HG03575 (cell line): ENCODE measurements at regions not wholly inside any gene's neighbourhood (a gene's known extent, or its start where the extent isn't known, plus 50 kb on each side); places are given as distances from the start of the nearest gene placed in this dataset.
"Not testable (repeated sequence)": the region's sequence is repeated elsewhere in the genome, so short reads cannot be mapped to it uniquely, and the experiment has no call there.

Source experiments
- ATAC-seq: cut with Tn5 transposase; IDR thresholded peaks from one replicate; pipeline ENCODE4 v1.9.1; 2021; ENCODE audit not compliant: unreplicated experiment, insufficient number of reproducible peaks, low FRiP score; ENCODE audit errors: extremely low read depth

- no peak for ATAC-seq
Observed at GRCh38 chr4:187393531-187394344, 601.8 kb upstream of the ZFP42 start.

DNA sequence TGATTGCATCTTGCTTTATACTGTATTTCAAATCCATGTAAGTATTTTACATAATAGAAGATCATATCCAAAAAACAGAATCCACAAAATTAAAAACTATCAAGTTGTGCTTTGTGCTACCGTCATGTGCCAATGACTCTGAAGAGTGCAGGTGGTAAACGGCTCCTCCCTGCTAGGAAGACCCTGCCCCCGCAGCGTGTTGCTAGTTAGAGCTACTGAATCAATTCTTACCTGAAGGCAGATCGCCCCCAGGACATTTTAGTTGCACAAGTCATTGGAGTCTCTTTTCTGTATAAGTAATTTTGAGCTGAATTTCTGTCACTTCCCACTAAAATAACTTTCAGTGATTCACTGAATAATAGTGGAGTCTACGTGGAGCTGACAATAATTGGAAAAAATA, 599.5 kb upstream of the ZFP42 start:
- no peak for ATAC-seq

- ATAC-seq: not testable (repeated sequence)
Observed at GRCh38 chr4:187408447-187408846, 587.1 kb upstream of the ZFP42 start.

DNA sequence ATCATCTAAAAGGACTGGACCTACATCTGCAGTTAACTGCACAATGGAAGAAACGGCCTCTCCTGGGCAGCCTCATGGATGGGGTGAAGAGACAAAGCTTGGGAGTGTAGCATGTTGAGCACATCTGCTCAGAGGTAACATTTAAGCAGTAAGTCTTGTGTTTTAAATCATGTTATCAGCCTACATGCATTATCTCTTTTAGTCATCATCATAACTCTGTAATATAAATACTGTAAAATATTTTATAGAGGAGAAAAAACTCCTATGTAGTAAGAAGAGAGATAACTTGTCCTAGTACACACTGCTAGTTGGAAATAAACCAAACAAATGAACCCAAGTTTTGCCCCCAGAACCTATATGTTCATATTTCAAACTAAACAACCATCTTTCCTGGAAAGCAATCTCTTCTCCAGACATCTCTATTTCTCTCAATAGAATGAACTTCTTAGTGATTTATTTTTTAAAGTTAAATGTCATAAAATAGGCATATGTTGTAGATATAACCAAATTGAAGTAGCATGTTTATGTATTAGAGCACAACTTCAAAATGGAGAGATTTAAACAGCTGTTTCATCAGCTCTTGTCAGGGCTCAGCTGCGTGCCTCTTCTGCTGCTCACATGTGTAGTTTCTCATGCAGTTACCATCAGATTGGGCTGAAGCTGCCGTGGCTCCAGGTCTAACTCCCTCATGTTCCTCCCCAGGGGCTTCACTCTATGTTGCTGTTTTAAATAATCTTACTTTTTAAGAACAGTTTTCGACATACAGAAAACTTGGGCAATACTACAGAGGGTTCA, 581.8 kb upstream of the ZFP42 start:
- no peak for ATAC-seq

DNA sequence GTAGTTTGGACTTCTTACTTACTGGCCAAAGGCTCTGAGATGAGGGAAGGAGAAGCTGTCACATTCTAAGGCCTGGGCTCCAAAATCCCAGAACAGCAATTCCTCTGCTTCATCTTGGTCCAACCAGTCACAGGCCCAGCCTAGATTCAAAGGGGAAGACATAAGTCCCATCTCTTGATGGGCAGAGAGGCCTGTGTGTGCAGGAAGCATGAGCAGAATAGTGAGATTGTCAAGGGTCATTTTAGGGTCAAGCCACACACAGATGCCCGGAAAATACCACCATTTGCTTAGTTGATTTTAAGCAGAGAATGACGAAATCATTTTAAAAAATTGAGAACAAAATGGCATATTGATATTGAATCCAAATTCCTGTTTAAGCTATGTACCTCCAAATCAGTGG, 580.9 kb upstream of the ZFP42 start:
- no peak for ATAC-seq

GRCh38 chr4:187415231-187415630, 580.3 kb upstream of the ZFP42 start:
- no peak for ATAC-seq

GRCh38 chr4:187416216-187416615, 579.4 kb upstream of the ZFP42 start:
- no peak for ATAC-seq

GRCh38 chr4:187417721-187418120, 577.9 kb upstream of the ZFP42 start:
- ATAC-seq: no peak

DNA sequence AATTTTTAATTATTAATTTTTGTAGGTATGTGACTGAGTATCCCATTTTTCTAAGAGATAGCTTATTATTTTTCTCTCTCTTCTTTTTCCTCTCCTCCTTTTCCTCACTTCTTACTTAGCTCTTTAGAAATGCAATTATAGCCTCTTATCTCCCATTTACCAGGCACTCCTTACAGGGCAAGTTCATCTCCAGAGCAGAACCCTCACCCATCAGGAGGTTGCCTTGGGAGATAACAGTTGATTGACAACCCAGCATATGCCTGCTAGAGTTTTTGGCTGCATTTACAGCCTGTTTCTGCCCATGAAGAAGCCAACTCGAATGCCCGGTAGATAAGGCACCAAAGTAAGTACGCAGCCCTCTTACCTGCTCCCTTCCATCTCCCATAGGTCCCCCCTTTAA, 572.9 kb upstream of the ZFP42 start:
- no peak for ATAC-seq

DNA sequence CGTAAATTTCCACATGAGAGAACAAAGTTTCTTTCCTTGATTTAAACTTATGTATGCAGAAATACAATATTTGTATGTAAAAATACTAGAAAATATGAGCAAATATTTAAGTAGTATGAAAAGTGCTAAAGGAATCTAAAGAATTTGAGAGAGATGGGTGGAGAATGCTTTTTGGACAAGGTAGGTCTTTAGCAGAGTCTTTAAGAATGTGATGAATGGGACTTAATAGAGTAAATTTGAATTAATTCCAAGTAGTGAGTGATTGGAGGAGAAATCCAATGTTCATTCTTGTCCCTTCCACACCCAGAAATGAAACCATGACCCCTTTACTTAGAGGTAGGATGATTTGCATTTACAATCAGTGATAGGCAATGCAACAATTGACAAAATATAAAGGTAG, 570.9 kb upstream of the ZFP42 start:
- no peak for ATAC-seq

DNA sequence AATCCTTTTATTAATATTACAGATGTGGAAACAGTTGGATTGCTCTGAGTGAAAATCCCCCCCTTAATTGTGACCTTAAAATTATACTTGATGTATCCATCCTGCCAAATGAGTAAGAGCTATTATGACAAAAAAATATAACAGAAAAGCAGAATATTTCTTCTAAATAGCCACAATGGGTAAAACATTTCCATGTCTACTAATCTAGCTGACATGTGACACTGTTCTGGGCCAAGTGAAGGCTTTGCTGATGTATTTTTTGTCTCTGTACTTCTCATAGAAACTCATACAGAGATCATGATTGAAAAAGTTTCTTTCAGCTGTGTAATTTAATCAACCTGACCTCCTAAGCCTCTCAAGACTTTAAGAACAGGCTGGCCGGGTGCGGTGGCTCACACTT, 569.1 kb upstream of the ZFP42 start:
- no peak for ATAC-seq

- ATAC-seq: no peak
Observed at GRCh38 chr4:187432310-187432709, 563.3 kb upstream of the ZFP42 start.

DNA sequence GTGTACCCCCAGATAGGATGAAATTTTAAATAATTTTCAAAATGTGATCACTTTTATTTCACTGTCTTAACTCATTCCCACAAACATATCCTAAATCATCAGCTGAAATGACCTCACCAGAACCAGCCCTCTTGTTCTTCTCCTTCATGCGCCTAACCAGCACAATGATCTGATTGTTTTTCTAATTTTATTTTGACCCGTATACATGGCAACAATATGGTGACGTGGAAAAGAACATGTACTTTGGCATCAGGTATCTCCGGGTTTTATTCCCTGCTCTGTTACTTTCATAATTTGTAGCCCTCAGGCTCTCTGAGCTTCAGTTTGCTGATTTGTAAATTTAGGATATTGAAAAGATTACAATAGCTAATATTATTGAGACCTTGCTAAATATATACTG, 562.4 kb upstream of the ZFP42 start:
- no peak for ATAC-seq

DNA sequence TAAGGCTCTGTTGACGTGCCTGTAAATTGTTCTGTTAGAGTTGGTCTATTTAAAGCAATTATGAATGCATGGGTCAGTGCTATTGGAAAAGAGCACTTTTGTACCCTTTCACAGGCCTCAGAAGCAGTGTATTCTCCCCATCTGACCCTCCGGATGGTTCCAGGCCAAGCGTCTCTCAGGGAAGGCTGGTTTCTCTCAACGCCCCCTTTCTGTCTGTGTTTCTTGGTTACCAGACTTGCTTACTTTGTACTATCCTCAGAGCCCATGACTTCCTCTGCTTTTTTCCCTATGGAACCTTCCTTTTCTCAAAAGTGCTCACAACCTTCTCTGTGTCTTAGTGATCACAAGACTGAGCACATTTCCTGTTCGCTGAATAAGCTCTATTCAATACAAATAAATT, 559.3 kb upstream of the ZFP42 start:
- no peak for ATAC-seq

- ATAC-seq: no peak
Observed at GRCh38 chr4:187444061-187444460, 551.5 kb upstream of the ZFP42 start.

DNA sequence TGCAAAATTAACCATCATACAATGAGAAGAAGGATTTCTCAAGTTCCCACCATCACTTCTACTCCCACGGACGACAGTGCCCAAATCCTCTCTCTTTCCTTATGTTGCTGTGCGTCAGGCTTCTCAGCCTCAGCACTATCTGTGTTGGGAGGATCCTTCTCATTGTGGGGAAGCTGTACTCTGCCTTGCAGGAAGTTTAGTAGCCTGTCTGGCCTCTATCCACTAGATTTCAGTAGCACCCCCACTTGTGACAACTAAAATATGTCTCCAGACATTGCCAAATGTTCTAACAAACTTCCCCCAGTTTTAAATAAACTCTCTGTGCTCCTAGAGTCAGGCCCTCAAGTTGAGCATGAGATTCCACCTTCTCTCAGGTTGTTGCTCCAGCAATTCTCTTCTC, 545.9 kb upstream of the ZFP42 start:
- no peak for ATAC-seq

- no peak for ATAC-seq
Observed at GRCh38 chr4:187451776-187452175, 543.8 kb upstream of the ZFP42 start.

DNA sequence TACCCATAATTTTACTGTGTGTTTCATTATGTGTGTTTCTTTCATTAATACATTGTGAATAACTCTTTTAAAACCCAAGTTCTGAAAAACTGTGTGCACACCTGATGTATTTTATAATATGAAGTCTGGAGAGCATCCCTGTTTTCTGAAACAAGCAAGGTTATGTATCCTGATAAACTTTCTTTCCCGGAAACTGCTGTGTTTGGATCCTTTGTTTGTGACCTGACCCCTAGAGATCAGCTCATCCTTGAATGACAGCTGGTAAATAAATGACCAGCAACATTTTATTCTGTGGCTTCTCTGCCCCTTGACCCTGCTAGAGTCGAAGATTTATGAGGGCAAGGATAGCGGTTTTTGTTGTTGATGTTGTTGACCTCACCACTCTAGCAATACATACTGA, 535.6 kb upstream of the ZFP42 start:
- no peak for ATAC-seq

GRCh38 chr4:187464573-187464972, 531.0 kb upstream of the ZFP42 start:
- no peak for ATAC-seq

- no peak for ATAC-seq
Observed at GRCh38 chr4:187467224-187467623, 528.3 kb upstream of the ZFP42 start.
